Nephron progenitor cell (in vitro differentiated cells): ENCODE measurements at regions not wholly inside any gene's neighbourhood (a gene's known extent, or its start where the extent isn't known, plus 50 kb on each side); places are given as distances from the start of the nearest gene placed in this dataset.
"Not testable (repeated sequence)": the region's sequence is repeated elsewhere in the genome, so short reads cannot be mapped to it uniquely, and the experiment has no call there.

Experiments
- DNase-seq: peaks from one replicate; pipeline ENCODE4 v3.0.0; 2021
- H3K27ac Mint-ChIP-seq: 2 replicates; pipeline ENCODE4 v1.8.0; 2021; ENCODE audit warnings: mild to moderate bottlenecking, moderate library complexity, mixed read lengths
- H3K27me3 Mint-ChIP-seq: 2 replicates; pipeline ENCODE4 v1.8.0; 2021; ENCODE audit warnings: mild to moderate bottlenecking, low read depth, mixed read lengths; ENCODE audit not compliant: poor library complexity
- H3K36me3 Mint-ChIP-seq: 2 replicates; pipeline ENCODE4 v1.8.0; 2021; ENCODE audit warnings: low read depth, mixed read lengths
- H3K4me1 Mint-ChIP-seq: 2 replicates; pipeline ENCODE4 v1.8.0; 2021; ENCODE audit warnings: mixed read lengths
- H3K4me3 Mint-ChIP-seq: 2 replicates; pipeline ENCODE4 v1.8.0; 2021; ENCODE audit warnings: mild to moderate bottlenecking, moderate library complexity, mixed read lengths
- H3K9me3 Mint-ChIP-seq: 2 replicates; pipeline ENCODE4 v1.8.0; 2021; ENCODE audit warnings: mild to moderate bottlenecking, moderate library complexity, mixed read lengths
- CTCF ChIP-seq: fragments of 200-600 bp; sonication (generic); IDR thresholded peaks from 2 replicates; pipeline ENCODE4 v1.5.0; 2021; ENCODE audit warnings: antibody characterized with exemption

DNA sequence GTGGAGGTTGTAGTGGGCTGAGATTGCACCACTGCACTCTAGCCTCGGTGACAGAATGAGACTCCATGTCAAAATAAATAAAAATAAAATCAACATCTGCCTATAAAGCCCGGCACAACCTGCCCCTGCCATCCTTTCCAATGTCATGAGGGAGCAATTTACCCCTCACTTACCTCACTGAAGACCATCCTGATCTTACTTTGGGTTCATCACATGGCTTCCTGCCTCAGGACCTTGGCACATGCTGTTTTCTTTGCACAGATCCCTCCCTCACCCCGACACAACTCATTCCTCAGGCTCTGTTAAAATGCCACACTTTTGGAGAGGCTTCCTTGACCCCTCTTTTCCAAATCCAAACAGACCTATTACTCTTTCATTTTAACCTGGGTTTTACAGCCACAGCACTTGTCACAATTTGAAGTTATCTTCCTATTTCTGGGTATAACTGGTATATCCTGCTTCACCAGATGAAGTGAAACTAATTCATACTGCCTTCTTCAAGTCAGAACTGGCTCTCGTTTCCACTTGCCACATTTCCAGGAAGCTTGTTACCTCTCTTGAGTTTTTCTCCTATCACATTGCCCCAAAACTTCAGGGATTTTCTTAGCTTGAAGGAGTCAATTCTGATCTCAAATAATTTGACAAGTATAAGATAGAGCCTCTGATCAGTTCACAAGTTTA, 69.3 kb upstream of the PARD3 start:
- no peak for DNase-seq
- Mint-ChIP-seq H3K9me3 (no peaks in the 10 kb centered on the region), H3K4me3 (no peak overlapping the region), H3K27ac (no peak overlapping the region), H3K27me3 (peaks cover 4% of the 10 kb centered on the region), H3K36me3 (no peaks in the 10 kb centered on the region), H3K4me1 (peaks cover 26% of the 10 kb centered on the region)
- TF ChIP-seq CTCF = no peak

DNA sequence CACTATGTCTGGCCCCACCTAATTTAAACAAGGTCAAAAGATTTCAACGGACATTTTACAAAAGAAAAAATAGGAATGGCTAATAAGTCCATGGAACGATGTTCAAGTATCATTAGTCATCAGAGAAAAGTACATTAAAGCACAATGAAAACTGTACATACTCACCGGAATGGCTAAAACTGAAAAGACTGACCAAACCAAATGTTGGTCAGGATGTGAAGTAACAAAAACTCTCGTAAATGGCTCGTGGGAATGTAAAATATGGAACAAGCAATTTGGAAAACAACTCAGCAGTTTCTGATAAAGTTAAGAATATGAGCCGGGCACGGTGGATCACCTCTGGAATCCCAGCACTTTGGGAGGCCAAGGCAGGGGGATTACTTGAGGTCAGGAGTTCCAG, 65.7 kb upstream of the PARD3 start:
- no peaks in the 10 kb centered on the region for H3K36me3 Mint-ChIP-seq
- no peak for TF ChIP-seq CTCF
- H3K27me3 Mint-ChIP-seq = peaks cover 3% of the 10 kb centered on the region
- peaks cover 16% of the 10 kb centered on the region for H3K4me1 Mint-ChIP-seq
- H3K9me3 Mint-ChIP-seq = no peaks in the 10 kb centered on the region
- no peak overlapping the region for H3K27ac Mint-ChIP-seq
- no peak for DNase-seq
- H3K4me3 Mint-ChIP-seq = no peak overlapping the region

- not testable (repeated sequence) for H3K9me3 Mint-ChIP-seq, H3K4me1 Mint-ChIP-seq, H3K4me3 Mint-ChIP-seq, H3K27ac Mint-ChIP-seq, H3K36me3 Mint-ChIP-seq, DNase-seq
- H3K27me3 Mint-ChIP-seq = peaks cover 13% of the 10 kb centered on the region
Observed at GRCh38 chr10:34878651-34879050, 63.6 kb upstream of the PARD3 start.

DNA sequence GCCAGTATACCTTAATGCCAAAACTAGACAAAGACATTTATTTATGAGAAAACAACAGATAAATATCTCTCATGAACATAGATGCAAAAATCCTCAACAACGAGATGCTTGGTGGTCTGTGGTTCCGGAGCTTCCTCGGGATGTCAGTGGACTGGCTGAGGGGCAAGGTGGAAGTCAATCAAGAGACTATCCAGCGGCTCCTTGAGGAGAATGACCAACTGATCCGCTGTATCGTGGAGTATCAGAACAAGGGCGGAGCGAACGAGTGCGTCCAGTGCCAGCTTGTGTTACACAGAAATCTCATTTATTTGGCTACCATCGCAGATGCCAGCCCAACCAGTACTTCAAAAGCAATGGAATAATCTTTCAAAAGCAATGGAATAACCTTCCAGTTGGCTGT, 60.0 kb upstream of the PARD3 start:
- TF ChIP-seq CTCF = no peak

DNA sequence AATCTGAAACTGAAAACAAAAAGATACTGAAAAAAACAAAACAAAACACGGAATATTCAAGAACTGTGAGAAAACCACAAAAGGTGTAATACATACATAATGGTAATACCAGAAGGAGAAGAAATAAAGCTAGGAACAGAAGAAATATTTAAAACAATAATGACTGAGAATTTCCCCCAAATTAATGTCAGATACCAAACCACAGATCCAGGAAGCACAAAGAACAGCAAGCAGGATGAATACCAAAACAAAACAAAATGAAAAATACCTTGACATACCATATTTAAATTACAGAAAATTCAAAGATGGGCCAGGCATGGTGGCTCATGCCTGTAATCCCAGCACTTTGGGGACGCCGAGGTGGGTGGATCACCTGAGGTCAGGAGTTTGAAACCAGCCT, 57.7 kb upstream of the PARD3 start:
- no peak for DNase-seq
- peaks cover 16% of the 10 kb centered on the region for H3K27me3 Mint-ChIP-seq
- H3K4me3 Mint-ChIP-seq = no peak overlapping the region
- no peaks in the 10 kb centered on the region for H3K36me3 Mint-ChIP-seq
- no peak overlapping the region for H3K27ac Mint-ChIP-seq
- peaks cover 7% of the 10 kb centered on the region for H3K9me3 Mint-ChIP-seq
- TF ChIP-seq CTCF = no peak
- H3K4me1 Mint-ChIP-seq = peaks cover 10% of the 10 kb centered on the region

More for the DNA sequence above, 60.0 kb upstream of the PARD3 start:
- Mint-ChIP-seq H3K27me3 (peaks cover 17% of the 10 kb centered on the region), H3K4me1 (no peaks in the 10 kb centered on the region), H3K27ac (no peak overlapping the region), H3K9me3 (peaks cover 7% of the 10 kb centered on the region), H3K36me3 (no peaks in the 10 kb centered on the region), H3K4me3 (no peak overlapping the region)
- no peak for DNase-seq

GRCh38 chr10:34869135-34869836, 54.2 kb upstream of the PARD3 start:
- TF ChIP-seq CTCF = no peak
- Mint-ChIP-seq H3K36me3 (no peaks in the 10 kb centered on the region), H3K4me3 (no peak overlapping the region), H3K9me3 (peaks cover 7% of the 10 kb centered on the region), H3K27me3 (peaks cover 10% of the 10 kb centered on the region), H3K4me1 (peaks cover 25% of the 10 kb centered on the region), H3K27ac (no peak overlapping the region)
- no peak for DNase-seq
